ENCODE measurements at regions not wholly inside any gene's neighbourhood (a gene's known extent, or its start where the extent isn't known, plus 50 kb on each side); places are given as distances from the start of the nearest gene placed in this dataset.

DNA sequence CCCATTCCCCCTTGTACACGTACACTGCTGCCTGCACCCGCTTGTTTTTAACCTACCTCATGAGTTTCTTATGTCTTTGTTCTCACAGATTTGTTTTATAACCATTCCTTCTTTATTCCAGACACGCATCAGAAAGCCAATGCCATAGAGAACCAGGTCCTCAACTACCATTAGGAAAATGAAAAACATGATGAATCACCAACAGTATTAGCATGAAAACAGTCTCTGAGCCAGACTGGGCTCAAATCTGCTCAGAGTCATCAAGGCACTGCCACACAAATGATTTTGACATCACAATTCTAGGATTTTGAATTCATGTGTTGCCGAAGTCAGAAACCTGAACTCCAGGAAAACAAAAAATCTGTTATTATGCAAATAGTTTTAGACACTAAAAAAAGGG lies 394.1 kb upstream of the GRIA1 start:
- H3K36me3 ChIP-seq (ENCODE audit: insufficient read depth, low read length): no peaks in the 10 kb centered on the region
- no peak for TF ChIP-seq FOXP2 (optimal IDR thresholded peaks at IDR 0.05; ENCODE audit: control extremely low read depth, extremely low read length, insufficient read depth)
- no peak for TF ChIP-seq POLR2AphosphoS5 (IDR thresholded peaks at IDR 0.05; ENCODE audit: borderline replicate concordance, low read depth, low read length)
- TF ChIP-seq EZH2 (IDR thresholded peaks at IDR 0.05): no peak
- H3K9me3 ChIP-seq (ENCODE audit: low read depth, low read length): no peaks in the 10 kb centered on the region
- DNase-seq (ENCODE audit: low read depth, low spot score): no peak
- no peak overlapping the region for H3K27ac ChIP-seq
- H3K4me3 ChIP-seq: no peak overlapping the region
- no peak overlapping the region for H3K9ac ChIP-seq (ENCODE audit: insufficient read length)

DNA sequence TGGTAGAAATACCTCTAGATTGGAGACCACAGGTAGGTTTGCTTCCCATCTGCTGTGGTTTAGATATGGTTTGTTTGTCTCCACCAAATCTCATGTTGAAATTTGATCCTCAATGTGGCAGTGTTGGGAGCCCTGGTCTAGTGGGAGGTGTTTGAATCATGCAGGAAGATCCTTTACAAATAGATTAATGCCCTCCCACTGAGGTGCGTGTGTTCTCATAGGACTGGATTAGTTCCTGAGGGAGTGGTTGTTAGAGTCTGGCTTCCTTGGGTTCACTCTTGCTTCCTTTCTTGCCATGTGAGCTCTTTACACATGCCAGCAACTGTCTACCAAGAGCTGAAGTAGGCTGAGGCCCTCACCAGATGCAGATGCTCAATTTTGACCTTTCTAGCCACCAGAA lies 391.1 kb upstream of the GRIA1 start:
- no peak for TF ChIP-seq FOXP2 (optimal IDR thresholded peaks at IDR 0.05; ENCODE audit: control extremely low read depth, extremely low read length, insufficient read depth)
- no peak for TF ChIP-seq POLR2AphosphoS5 (IDR thresholded peaks at IDR 0.05; ENCODE audit: borderline replicate concordance, low read depth, low read length)
- no peak for TF ChIP-seq EZH2 (IDR thresholded peaks at IDR 0.05)
- DNase-seq (ENCODE audit: low read depth, low spot score): no peak

DNA sequence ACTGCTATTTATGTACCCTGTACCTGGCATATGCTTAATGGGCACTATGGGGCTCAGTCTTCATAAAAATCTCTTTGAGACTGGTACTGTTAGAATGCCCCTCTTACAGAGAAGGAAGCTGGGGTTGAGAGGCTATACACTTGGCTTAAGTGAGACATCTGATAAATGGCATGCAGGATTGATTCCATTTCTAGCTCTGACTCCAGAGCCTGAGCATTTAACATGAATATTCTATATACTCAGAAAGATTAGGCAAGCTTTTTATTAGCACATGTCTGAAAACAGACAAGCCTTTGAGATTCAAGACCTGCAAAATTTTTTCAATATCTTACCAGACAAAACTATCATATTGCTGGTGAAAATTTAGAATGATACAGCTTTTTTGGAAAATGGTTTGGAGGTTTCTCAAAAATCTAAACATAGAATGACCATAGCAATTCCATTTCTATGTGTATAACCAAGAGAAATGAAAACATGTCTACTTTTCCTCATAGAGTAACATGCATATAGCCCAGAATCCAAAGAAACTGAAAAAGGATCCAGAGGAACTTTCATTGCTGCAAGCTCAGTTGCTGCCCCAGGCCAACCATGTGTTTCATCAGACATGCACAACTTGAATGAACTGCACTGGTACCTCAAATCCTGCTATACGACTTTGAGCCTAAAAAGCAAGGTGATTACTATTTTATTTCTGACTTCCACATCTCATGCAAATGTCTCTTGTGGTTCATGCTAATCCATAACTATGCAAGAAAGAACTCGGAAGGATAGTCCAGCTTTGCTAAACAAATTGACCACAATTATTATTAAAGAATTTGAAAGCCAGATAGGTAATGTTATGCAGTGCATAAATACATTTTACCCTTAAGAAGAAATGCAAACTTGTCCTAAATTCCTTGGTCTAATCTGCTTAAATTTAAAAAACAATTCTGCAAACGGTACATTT lies 389.0 kb upstream of the GRIA1 start:
- Histone ChIP-seq H3K9me3 (ENCODE audit: low read depth, low read length) (no peaks in the 10 kb centered on the region), H3K4me3 (no peak overlapping the region), H3K27ac (no peak overlapping the region), H3K9ac (ENCODE audit: insufficient read length) (no peak overlapping the region), H3K36me3 (ENCODE audit: insufficient read depth, low read length) (no peaks in the 10 kb centered on the region)
- no peak for TF ChIP-seq EZH2 (IDR thresholded peaks at IDR 0.05)
- no peak for TF ChIP-seq POLR2AphosphoS5 (IDR thresholded peaks at IDR 0.05; ENCODE audit: borderline replicate concordance, low read depth, low read length)
- TF ChIP-seq FOXP2 (optimal IDR thresholded peaks at IDR 0.05; ENCODE audit: control extremely low read depth, extremely low read length, insufficient read depth): no peak
- no peak for DNase-seq (ENCODE audit: low read depth, low spot score)

More for the DNA sequence above, 391.1 kb upstream of the GRIA1 start:
- Histone ChIP-seq H3K9me3 (ENCODE audit: low read depth, low read length) (no peaks in the 10 kb centered on the region), H3K27ac (no peak overlapping the region), H3K36me3 (ENCODE audit: insufficient read depth, low read length) (no peaks in the 10 kb centered on the region), H3K4me3 (no peak overlapping the region), H3K9ac (ENCODE audit: insufficient read length) (no peak overlapping the region)

- Histone ChIP-seq H3K4me3 (no peak overlapping the region), H3K27ac (no peak overlapping the region), H3K9me3 (ENCODE audit: low read depth, low read length) (no peaks in the 10 kb centered on the region), H3K9ac (ENCODE audit: insufficient read length) (no peak overlapping the region), H3K36me3 (ENCODE audit: insufficient read depth, low read length) (no peaks in the 10 kb centered on the region)
- DNase-seq (ENCODE audit: low read depth, low spot score): no peak
- TF ChIP-seq FOXP2 (optimal IDR thresholded peaks at IDR 0.05; ENCODE audit: control extremely low read depth, extremely low read length, insufficient read depth) (no peak), POLR2AphosphoS5 (IDR thresholded peaks at IDR 0.05; ENCODE audit: borderline replicate concordance, low read depth, low read length) (no peak), EZH2 (IDR thresholded peaks at IDR 0.05) (no peak)
Observed at GRCh38 chr5:153116916-153117315, 373.6 kb upstream of the GRIA1 start.

DNA sequence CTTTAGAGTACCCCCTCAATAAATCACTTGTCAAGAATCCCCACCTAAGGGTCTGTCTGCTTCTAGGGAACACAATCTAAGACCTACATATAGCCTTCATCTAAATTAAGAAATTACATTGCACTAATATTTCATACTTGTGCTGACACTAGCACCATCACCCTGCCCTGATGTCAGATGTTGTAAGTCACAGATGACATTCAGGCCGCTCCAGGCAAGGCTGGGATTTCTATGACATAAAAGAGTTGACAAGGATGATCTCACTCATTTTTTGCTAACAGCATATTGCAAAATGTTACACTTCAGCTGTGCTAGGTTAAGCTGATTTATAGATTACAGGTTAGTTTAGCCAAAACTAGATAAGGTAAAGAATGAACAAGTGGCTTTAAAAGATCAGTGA lies 372.5 kb upstream of the GRIA1 start:
- TF ChIP-seq EZH2 (IDR thresholded peaks at IDR 0.05) (no peak), FOXP2 (optimal IDR thresholded peaks at IDR 0.05; ENCODE audit: control extremely low read depth, extremely low read length, insufficient read depth) (no peak), POLR2AphosphoS5 (IDR thresholded peaks at IDR 0.05; ENCODE audit: borderline replicate concordance, low read depth, low read length) (no peak)
- no peak for DNase-seq (ENCODE audit: low read depth, low spot score)
- Histone ChIP-seq H3K27ac (no peak overlapping the region), H3K9me3 (ENCODE audit: low read depth, low read length) (no peaks in the 10 kb centered on the region), H3K36me3 (ENCODE audit: insufficient read depth, low read length) (no peaks in the 10 kb centered on the region), H3K4me3 (no peak overlapping the region), H3K9ac (ENCODE audit: insufficient read length) (no peak overlapping the region)

DNA sequence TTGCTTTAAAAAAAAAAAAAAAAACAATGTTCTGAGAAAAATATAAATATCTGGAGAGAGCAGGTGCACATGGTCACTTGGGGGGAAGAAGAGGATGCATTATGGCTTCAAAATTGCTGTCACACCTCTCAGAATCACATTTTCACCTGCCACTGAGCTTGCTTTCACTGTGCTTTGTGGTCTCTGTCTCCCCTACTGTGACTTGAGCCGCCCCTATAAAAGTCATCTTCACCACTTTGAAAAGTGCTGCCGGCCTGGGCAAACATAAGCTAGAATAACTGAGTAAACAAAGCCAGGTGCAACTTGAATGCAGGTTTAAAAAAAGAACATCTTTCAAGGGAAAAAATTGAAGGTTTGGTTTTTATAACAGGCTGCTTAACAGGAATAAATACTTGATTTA lies 368.1 kb upstream of the GRIA1 start:
- no peak overlapping the region for H3K9ac ChIP-seq (ENCODE audit: insufficient read length)
- no peak overlapping the region for H3K27ac ChIP-seq
- no peaks in the 10 kb centered on the region for H3K36me3 ChIP-seq (ENCODE audit: insufficient read depth, low read length)
- no peak overlapping the region for H3K4me3 ChIP-seq
- no peak for DNase-seq (ENCODE audit: low read depth, low spot score)
- no peaks in the 10 kb centered on the region for H3K9me3 ChIP-seq (ENCODE audit: low read depth, low read length)
- TF ChIP-seq POLR2AphosphoS5 (IDR thresholded peaks at IDR 0.05; ENCODE audit: borderline replicate concordance, low read depth, low read length) (no peak), EZH2 (IDR thresholded peaks at IDR 0.05) (no peak), FOXP2 (optimal IDR thresholded peaks at IDR 0.05; ENCODE audit: control extremely low read depth, extremely low read length, insufficient read depth) (no peak)

DNA sequence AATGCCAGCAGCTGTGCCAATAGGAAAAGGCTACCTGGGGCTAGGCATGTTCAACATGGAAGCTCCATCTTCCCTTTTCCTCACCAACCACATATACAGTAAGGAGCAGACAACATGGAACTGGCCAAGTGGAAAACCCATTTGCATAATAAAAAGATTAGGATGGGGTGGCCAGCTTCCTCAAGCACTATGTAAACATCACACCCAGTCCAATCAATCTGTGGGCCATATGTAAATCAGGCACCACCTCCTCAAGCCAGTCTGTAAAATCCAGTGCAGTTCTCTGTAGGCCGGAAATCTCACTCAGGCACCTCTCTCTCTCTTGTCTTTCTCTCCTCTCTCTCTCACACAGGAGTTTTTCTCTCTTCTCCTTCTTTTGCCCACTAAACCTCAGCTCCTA lies 360.2 kb upstream of the GRIA1 start:
- H3K4me3 ChIP-seq: no peak overlapping the region
- DNase-seq (ENCODE audit: low read depth, low spot score): no peak
- H3K9ac ChIP-seq (ENCODE audit: insufficient read length): no peak overlapping the region
- H3K27ac ChIP-seq: no peak overlapping the region
- no peaks in the 10 kb centered on the region for H3K36me3 ChIP-seq (ENCODE audit: insufficient read depth, low read length)
- H3K9me3 ChIP-seq (ENCODE audit: low read depth, low read length): no peaks in the 10 kb centered on the region
- TF ChIP-seq EZH2 (IDR thresholded peaks at IDR 0.05) (no peak), POLR2AphosphoS5 (IDR thresholded peaks at IDR 0.05; ENCODE audit: borderline replicate concordance, low read depth, low read length) (no peak), FOXP2 (optimal IDR thresholded peaks at IDR 0.05; ENCODE audit: control extremely low read depth, extremely low read length, insufficient read depth) (no peak)

DNA sequence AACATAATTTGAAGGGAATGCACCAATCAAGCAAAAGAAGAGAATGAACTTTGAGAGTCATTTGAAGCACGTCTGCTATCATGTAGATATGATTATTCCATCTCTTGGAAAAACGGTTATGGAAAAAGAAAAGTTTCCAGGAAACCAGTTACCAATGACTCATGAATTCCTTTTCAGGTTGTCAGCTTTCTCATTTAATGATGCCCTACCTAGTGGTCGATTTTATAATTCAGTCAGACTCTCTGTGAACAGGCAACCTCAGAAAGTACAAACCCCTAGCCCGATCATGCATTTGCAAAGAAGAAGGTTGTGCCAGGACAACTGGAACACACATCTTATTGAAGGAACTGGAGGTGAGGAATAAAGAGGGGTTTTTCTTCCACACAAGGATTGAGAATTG lies 355.1 kb upstream of the GRIA1 start:
- H3K4me3 ChIP-seq: no peak overlapping the region
- no peaks in the 10 kb centered on the region for H3K9me3 ChIP-seq (ENCODE audit: low read depth, low read length)
- H3K9ac ChIP-seq (ENCODE audit: insufficient read length): no peak overlapping the region
- H3K36me3 ChIP-seq (ENCODE audit: insufficient read depth, low read length): no peaks in the 10 kb centered on the region
- no peak overlapping the region for H3K27ac ChIP-seq
- TF ChIP-seq FOXP2 (optimal IDR thresholded peaks at IDR 0.05; ENCODE audit: control extremely low read depth, extremely low read length, insufficient read depth): no peak
- no peak for TF ChIP-seq POLR2AphosphoS5 (IDR thresholded peaks at IDR 0.05; ENCODE audit: borderline replicate concordance, low read depth, low read length)
- TF ChIP-seq EZH2 (IDR thresholded peaks at IDR 0.05): no peak
- DNase-seq (ENCODE audit: low read depth, low spot score): no peak

Data from SK-N-MC (cell line).